LoVo (cell line): ENCODE measurements at regions not wholly inside any gene's neighbourhood (a gene's known extent, or its start where the extent isn't known, plus 50 kb on each side); places are given as distances from the start of the nearest gene placed in this dataset.

Experiments used
- DNase-seq: peaks from one replicate; pipeline ENCODE4 v3.0.0-alpha.2; 2016; ENCODE audit warnings: low spot score

- DNase-seq: no peak
Measured at GRCh38 chr9:113787871-113788270, 88.2 kb upstream of the ZNF618 start.

GRCh38 chr9:113788616-113789330 lies 87.3 kb upstream of the ZNF618 start:
- no peak for DNase-seq

GRCh38 chr9:113790093-113790492 lies 86.0 kb upstream of the ZNF618 start:
- no peak for DNase-seq

DNA sequence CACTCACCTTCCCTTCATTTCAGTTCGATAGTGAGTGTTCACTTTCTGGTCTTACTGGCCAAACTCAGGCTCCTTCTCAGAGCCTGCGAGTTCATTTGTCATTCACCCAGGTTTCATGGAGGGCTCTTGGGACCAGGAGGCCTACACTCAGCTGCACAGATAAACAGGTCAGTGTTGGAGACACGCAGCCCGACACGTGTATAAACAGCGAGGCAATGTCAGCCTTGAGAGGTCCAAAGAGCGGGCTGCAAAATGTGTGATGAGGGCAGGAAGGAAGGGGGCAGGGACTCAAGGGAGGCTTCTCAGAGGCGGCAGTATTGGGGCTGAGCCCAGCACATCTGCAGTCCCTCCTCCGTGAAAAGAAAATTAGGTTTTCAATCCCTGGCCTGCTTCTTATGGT lies 82.6 kb upstream of the ZNF618 start:
- no peak for DNase-seq

GRCh38 chr9:113794721-113795120 lies 81.4 kb upstream of the ZNF618 start:
- DNase-seq: no peak

DNA sequence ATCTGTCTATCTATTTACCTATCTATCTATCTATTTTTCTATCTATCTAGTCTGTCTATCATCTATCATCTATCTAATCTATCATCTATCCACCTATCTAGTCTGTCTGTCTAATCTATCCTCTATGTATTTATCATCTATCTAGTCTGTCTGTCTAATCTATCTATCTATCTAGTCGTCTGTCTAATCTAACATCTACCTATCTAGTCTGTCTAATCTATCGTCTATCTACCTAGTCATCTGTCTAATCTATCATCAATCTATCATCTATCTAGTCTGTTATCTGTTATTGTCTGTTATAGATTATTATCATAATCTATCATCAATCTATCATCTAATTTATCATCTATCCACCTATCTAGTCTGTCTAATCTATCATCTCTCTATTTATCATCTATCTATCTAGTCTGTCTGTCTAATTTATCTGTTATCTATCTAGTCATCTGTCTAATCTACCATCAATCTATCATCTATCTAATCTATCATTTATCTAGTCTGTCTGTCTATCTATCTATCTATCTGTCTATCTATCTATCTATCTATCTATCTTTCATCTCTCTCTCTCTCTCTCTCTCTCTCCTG lies 80.2 kb upstream of the ZNF618 start:
- no peak for DNase-seq

GRCh38 chr9:113796646-113797426 lies 79.3 kb upstream of the ZNF618 start:
- no peak for DNase-seq

- no peak for DNase-seq
Measured at GRCh38 chr9:113798062-113799030, 77.8 kb upstream of the ZNF618 start.

- no peak for DNase-seq
Measured at GRCh38 chr9:113800276-113800675, 75.8 kb upstream of the ZNF618 start.

- no peak for DNase-seq
Measured at GRCh38 chr9:113803811-113804589, 72.1 kb upstream of the ZNF618 start.

- no peak for DNase-seq
Measured at GRCh38 chr9:113805486-113806132, 70.5 kb upstream of the ZNF618 start.

DNA sequence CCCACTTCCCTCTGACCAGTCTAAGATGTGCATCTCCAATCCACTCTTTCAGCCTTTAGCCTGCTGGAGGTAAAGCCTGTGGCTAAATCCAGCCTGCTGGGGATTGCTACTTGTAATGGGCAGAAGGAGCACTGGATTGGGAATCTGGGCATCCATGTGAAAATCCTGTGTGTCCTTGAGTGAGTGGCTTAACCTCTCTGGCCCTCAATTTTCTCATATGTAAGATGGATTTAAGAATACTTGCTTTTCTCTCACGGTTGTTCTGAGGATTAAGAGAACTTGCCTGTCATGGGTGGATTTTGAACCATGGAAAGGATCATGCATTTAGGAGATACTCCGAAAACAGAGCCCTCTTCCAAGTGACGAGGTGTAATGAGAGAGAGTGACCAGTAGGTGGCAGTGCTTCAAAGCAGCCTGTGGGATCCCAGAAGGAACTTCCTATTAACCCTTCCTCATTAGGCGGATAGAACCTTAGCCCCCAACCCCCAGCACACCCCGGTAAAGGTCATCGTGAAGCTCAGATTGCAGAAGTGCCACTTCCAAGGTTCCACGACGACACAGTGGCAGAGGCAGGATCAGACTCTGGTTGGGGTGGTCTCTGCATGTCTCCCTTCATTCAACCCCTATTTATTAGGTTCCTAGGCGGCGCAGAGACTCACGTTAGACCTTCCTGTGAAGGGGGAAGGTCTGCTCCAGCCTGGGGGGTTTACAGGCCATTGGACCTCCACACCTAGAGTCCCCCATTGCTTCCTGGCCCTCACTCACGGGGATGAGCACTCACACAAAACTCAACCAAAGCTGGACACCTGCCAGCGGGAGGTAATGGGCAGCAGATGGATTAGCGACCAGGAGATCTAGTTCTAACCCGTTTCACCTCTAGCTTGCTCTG lies 68.7 kb upstream of the ZNF618 start:
- peak; percentile 58 for DNase-seq

DNA sequence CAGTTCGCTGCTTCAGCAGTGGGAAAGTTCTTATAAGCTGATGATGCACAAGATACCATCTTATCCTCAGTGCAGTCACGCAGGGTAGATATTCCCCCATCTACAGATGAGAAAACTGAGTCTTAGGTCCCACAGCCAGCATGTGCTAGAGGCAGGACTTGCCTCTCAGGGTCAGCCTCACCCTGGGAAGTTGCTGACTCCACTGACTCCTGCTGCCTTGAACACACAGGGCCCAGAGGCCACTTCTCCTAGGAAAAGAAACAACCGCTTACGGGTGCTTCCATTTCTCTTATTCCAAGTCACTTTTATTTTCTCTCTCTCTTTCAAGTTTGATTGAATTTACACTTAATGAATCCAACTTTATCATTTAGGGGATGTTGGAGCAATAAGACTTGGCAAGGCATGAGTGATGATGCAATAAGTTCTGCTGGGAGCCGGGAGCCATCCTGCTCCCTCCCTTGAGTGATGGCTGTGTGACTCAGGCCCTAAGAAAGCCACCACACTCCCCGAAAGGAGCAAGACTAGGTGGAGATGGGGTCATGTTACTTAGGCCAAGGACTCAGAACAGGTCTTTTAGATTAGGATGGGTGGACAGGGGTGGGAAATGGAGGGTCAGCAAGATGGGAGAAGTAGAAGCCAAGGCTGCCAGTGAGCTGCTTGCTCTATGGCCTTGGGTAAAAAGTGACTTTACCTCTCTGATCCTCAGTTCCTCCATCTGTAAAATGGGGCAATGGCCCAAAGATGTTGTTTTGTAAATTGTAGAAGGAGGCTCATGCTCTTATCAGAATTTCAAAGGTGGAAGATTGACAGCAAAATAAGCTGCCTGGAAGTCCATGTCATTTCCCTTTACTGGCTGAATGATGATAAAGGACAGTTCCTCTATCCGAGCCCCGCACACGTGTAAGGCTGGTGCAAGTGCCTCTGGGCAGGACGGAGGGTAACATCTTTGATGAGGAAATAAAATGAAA lies 67.4 kb upstream of the ZNF618 start:
- peak; percentile 22 for DNase-seq

- no peak for DNase-seq
Measured at GRCh38 chr9:113817171-113817570, 58.9 kb upstream of the ZNF618 start.

GRCh38 chr9:113818391-113818790 lies 57.7 kb upstream of the ZNF618 start:
- no peak for DNase-seq

DNA sequence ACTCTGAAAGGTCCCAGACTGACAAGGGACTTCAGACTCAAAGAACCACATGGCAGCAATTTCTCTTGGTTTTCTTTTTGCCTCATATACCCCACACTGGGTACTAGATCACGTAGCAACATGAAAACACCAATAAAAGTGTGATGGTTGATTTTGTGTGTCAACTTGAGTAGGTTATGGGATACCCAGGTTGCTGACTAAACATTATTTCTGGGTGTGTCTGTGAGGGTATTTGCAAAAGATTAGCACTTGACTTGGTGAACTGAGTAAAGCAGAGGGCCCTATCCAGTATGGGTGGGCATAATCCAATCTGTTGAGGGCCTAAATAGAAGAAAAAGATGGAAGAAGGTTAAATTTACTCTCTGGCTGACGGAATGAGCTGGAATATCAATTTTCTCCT lies 53.8 kb upstream of the ZNF618 start:
- no peak for DNase-seq

- DNase-seq: no peak
Measured at GRCh38 chr9:113823421-113823820, 52.7 kb upstream of the ZNF618 start.
